Right atrium auricular region (tissue), 2 donors: ENCODE measurements at regions not wholly inside any gene's neighbourhood (a gene's known extent, or its start where the extent isn't known, plus 50 kb on each side); places are given as distances from the start of the nearest gene placed in this dataset.

Experiments
- DNase-seq: peaks from one replicate; pipeline ENCODE4 v3.0.0-alpha.2; 2019; ENCODE audit warnings: low spot score
- H3K27ac ChIP-seq, 2 donors: fragments of 200-600 bp; sonication (generic); 1 replicate in 1 of 2; 2 replicates in 1 of 2; pipeline ENCODE4 v1.5.1; 2016 to 2019
- H3K27me3 ChIP-seq, 2 donors: fragments of 200-600 bp; sonication (generic); one replicate each; pipeline versions ENCODE4 v1.5.1 to v1.6.0; 2017 to 2019
- H3K36me3 ChIP-seq: fragments of 200-600 bp; sonication (generic); one replicate; pipeline ENCODE4 v1.5.1; 2016
- H3K4me1 ChIP-seq, 2 donors: fragments of 200-600 bp; sonication (generic); one replicate each; pipeline versions ENCODE4 v1.5.1 to v1.6.0; 2017 to 2019
- H3K4me3 ChIP-seq, 2 donors: fragments of 200-600 bp; sonication (generic); 1 replicate in 1 of 2; 2 replicates in 1 of 2; pipeline ENCODE4 v1.5.1; 2017 to 2019; ENCODE audit warnings: mild to moderate bottlenecking in 1 of 2, moderate library complexity in 1 of 2
- H3K9me3 ChIP-seq, 2 donors: fragments of 200-600 bp; sonication (generic); one replicate each; pipeline ENCODE4 v1.5.1; 2019
- TF ChIP-seq, protein P1 (sequence below), 2 donors: fragments of 200-600 bp; sonication (generic); IDR thresholded peaks; one replicate each; pipeline ENCODE4 v1.5.1; 2019; ENCODE audit warnings: antibody characterized with exemption in 2 of 2

- Histone ChIP-seq H3K27ac (peak overlapping the region; percentile 65 to 83), H3K4me3 (no peak overlapping the region), H3K4me1 (peaks cover 0 to 11% of the 10 kb centered on the region in 2 donors), H3K27me3 (no peaks in the 10 kb centered on the region), H3K9me3 (no peaks in the 10 kb centered on the region), H3K36me3 (no peaks in the 10 kb centered on the region)
- TF ChIP-seq, protein P1, sequence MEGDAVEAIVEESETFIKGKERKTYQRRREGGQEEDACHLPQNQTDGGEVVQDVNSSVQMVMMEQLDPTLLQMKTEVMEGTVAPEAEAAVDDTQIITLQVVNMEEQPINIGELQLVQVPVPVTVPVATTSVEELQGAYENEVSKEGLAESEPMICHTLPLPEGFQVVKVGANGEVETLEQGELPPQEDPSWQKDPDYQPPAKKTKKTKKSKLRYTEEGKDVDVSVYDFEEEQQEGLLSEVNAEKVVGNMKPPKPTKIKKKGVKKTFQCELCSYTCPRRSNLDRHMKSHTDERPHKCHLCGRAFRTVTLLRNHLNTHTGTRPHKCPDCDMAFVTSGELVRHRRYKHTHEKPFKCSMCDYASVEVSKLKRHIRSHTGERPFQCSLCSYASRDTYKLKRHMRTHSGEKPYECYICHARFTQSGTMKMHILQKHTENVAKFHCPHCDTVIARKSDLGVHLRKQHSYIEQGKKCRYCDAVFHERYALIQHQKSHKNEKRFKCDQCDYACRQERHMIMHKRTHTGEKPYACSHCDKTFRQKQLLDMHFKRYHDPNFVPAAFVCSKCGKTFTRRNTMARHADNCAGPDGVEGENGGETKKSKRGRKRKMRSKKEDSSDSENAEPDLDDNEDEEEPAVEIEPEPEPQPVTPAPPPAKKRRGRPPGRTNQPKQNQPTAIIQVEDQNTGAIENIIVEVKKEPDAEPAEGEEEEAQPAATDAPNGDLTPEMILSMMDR (IDR thresholded peaks at IDR 0.05) = no peak
- no peak for DNase-seq
Measured at GRCh38 chr13:23488442-23488841, 54.9 kb upstream of the SACS start.

DNA sequence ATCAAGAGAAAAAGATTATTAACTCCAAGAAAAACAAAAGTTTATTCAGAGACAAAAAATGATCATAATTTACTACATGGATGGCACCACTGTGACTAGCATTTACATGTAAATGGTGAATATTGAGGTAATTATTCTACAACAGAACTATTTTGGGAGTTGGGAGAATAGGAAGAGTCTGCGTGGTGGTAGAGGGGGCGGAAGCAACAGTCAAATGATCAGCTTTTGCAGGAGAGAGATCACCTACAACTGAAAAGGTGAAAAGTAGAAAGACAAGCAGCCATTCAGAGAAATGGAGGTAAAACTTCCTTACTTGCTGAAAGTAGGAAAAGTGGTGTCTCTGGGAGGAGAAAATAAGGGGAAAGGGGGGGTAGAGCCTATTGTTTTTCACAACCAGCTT lies 62.8 kb upstream of the SACS start:
- TF ChIP-seq, protein P1 (IDR thresholded peaks at IDR 0.05) = no peak
- no peaks in the 10 kb centered on the region for H3K4me1 ChIP-seq
- H3K36me3 ChIP-seq = no peaks in the 10 kb centered on the region
- DNase-seq = no peak
- H3K27me3 ChIP-seq = no peaks in the 10 kb centered on the region
- no peak overlapping the region for H3K4me3 ChIP-seq
- no peak overlapping the region for H3K27ac ChIP-seq
- H3K9me3 ChIP-seq = no peaks in the 10 kb centered on the region

DNA sequence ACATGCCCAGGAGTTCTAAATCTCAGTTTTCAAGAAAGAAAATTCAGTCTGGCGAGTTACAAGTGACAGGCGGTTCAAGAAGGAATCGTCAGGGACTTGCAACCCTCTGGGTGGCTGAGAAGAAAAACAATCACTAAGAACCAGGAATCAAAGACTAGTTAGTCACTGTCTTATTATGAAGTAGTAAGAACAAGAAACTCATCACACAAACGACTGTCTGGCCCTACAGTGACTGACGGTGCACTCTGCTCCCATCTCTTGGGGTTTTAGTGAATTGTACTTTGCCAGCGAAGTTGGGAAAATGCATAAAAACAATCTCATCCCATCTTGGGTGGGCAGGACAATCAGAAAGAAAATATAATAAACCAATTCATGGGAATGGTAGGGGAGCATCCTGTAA lies 63.7 kb upstream of the SACS start:
- Histone ChIP-seq H3K27ac (no peak overlapping the region), H3K4me1 (no peaks in the 10 kb centered on the region), H3K36me3 (no peaks in the 10 kb centered on the region), H3K27me3 (no peaks in the 10 kb centered on the region), H3K4me3 (no peak overlapping the region), H3K9me3 (no peaks in the 10 kb centered on the region)
- TF ChIP-seq, protein P1 (IDR thresholded peaks at IDR 0.05) = no peak
- no peak for DNase-seq

GRCh38 chr13:23500849-23501248 lies 67.3 kb upstream of the SACS start:
- no peaks in the 10 kb centered on the region for H3K27me3 ChIP-seq
- no peak for DNase-seq
- H3K9me3 ChIP-seq = no peaks in the 10 kb centered on the region

GRCh38 chr13:23504180-23504579 lies 66.0 kb upstream of the TNFRSF19 start:
- no peak for DNase-seq
- Histone ChIP-seq H3K27me3 (no peaks in the 10 kb centered on the region), H3K4me3 (no peak overlapping the region), H3K27ac (no peak overlapping the region), H3K36me3 (no peaks in the 10 kb centered on the region), H3K4me1 (peaks cover 0 to 29% of the 10 kb centered on the region in 2 donors), H3K9me3 (no peaks in the 10 kb centered on the region)
- TF ChIP-seq, protein P1 (IDR thresholded peaks at IDR 0.05) = no peak

More at GRCh38 chr13:23500849-23501248, 67.3 kb upstream of the SACS start:
- peaks cover 0 to 15% of the 10 kb centered on the region in 2 donors for H3K4me1 ChIP-seq
- TF ChIP-seq, protein P1 (IDR thresholded peaks at IDR 0.05) = no peak
- no peak overlapping the region for H3K27ac ChIP-seq
- H3K4me3 ChIP-seq = no peak overlapping the region
- H3K36me3 ChIP-seq = no peaks in the 10 kb centered on the region

DNA sequence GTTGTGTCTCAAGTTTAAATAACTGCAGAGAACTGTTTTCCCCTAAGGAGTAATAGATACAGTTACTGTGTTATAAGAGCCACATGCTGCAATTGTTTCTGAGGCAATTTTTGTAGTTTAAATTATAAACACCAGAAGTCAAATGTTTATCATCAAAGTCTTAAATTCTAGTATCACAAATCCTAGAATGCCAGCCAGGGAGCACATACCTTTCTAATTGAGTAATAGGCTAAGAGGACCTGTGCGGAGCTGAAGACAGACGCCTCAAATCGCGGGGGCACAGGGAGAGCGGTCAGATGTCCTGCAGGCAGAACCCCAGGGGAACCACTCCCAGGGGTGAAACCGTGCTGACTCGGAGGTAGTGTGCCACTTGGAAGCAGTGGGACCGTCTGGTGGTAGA lies 65.2 kb upstream of the TNFRSF19 start:
- Histone ChIP-seq H3K4me1 (peaks cover 0 to 32% of the 10 kb centered on the region in 2 donors), H3K27me3 (no peaks in the 10 kb centered on the region), H3K4me3 (no peak overlapping the region), H3K27ac (peak overlapping the region; percentile 71 to 83), H3K9me3 (no peaks in the 10 kb centered on the region), H3K36me3 (no peaks in the 10 kb centered on the region)
- TF ChIP-seq, protein P1 (IDR thresholded peaks at IDR 0.05) = no peak
- no peak for DNase-seq
